ENCODE measurements at regions not wholly inside any gene's neighbourhood (a gene's known extent, or its start where the extent isn't known, plus 50 kb on each side); places are given as distances from the start of the nearest gene placed in this dataset.

DNA sequence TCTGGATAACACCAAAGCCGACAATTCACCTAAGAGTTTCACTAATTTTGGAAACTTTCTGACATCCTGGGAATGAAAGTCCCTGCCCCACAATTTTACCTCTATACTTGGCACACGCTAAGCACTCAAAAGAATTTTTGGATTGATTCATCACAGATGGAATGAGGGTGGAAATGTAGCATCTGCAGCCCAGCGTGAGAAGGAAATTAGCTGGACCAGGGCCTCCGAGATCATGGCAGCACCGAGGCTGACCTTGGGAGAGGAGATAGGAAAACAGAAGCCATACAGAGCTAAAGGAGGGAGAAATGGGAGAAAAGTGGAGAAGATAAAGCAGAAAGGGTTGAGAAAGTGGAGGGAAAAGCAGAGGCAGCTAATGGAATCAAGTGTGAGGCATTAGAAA is 606.6 kb upstream of the DPP6 start:
- TF ChIP-seq, protein P1, sequence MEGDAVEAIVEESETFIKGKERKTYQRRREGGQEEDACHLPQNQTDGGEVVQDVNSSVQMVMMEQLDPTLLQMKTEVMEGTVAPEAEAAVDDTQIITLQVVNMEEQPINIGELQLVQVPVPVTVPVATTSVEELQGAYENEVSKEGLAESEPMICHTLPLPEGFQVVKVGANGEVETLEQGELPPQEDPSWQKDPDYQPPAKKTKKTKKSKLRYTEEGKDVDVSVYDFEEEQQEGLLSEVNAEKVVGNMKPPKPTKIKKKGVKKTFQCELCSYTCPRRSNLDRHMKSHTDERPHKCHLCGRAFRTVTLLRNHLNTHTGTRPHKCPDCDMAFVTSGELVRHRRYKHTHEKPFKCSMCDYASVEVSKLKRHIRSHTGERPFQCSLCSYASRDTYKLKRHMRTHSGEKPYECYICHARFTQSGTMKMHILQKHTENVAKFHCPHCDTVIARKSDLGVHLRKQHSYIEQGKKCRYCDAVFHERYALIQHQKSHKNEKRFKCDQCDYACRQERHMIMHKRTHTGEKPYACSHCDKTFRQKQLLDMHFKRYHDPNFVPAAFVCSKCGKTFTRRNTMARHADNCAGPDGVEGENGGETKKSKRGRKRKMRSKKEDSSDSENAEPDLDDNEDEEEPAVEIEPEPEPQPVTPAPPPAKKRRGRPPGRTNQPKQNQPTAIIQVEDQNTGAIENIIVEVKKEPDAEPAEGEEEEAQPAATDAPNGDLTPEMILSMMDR (conservative IDR thresholded peaks at IDR 0.05; ENCODE audit: low read depth, low read length): no peak
- TF ChIP-seq EZH2 (IDR thresholded peaks at IDR 0.05; ENCODE audit: borderline replicate concordance, low read depth, low read length, poor library complexity, severe bottlenecking): no peak

Data from A673 (cell line).